Sciatic nerve (tissue), 2 donors: ENCODE measurements at regions not wholly inside any gene's neighbourhood (a gene's known extent, or its start where the extent isn't known, plus 50 kb on each side); places are given as distances from the start of the nearest gene placed in this dataset.

Experiments
- ATAC-seq: fragments of 200-7000 bp; cut with Tn5 transposase; one replicate; pipeline ENCODE4 v1.9.1; 2020; ENCODE audit warnings: mild to moderate bottlenecking, moderate library complexity
- DNase-seq: peaks from one replicate; pipeline ENCODE4 v3.0.0-alpha.2; 2020; ENCODE audit warnings: low spot score
- intact Hi-C: fragments of 100-400 bp; cut with DNase I; formaldehyde crosslinking; loops from one replicate; pipeline ENCODE4 v1.14.2; 2022
- donor health status: DM: no; HTN: no; CAD: no.
- donor health status: DM: no; HTN: no; CAD: no.

- DNase-seq (no peak), ATAC-seq (no peak)
- intact Hi-C loops, result loop anchor here (5.0 kb wide), 1 partner anchor 1108 kb away; no protein-coding TSS in a partner anchor
These were observed 554.6 kb upstream of the TNP1 start for GRCh38 chr2:217414429-217414828.

GRCh38 chr2:217413193-217413592, 553.3 kb upstream of the TNP1 start:
- ATAC-seq, result peak; percentile 83
- intact Hi-C loops, result loop anchor here (5.0 kb wide), 1 partner anchor 1109 kb away; no protein-coding TSS in a partner anchor
- DNase-seq, result no peak

DNA sequence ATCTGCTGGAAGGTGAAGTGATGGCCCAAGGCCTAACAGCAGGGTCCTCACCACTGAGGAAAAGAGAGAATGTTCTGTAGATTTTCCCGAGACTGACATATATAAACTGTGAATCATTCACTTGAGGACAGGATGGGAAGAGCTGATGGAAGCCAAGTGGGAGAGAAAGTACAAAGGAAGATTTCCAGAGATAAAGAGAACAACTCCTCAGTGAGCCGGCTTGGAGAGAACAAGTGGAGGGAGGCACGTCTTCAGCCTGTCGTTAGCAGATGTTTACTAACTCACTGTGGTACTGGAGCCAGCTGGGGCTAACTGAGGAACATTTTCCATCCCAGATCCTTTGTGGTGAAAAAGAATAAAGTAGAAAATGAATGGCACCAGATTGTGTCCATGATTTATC, 552.9 kb upstream of the TNP1 start:
- intact Hi-C loops, result loop anchor here (5.0 kb wide), 1 partner anchor 1110 kb away; no protein-coding TSS in a partner anchor
- no peak for DNase-seq
- peak; percentile 62 for ATAC-seq

GRCh38 chr2:217412277-217412676, 552.4 kb upstream of the TNP1 start:
- intact Hi-C loops, result loop anchor here (5.0 kb wide), 1 partner anchor 1110 kb away; no protein-coding TSS in a partner anchor
- DNase-seq, result no peak
- no peak for ATAC-seq

DNA sequence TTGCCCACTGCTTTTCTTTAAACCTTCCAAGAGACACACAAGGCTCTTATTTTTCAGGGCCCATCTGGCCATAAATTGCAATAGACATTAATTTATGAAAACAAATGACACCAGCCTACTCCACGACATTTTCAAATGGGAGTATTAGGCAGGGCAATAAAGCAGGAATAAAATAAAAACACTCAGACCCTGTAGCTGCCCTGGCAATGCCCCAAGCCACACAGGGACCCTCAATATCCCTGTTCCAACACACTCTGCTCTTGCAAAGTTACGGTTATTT, 550.8 kb upstream of the TNP1 start:
- ATAC-seq (no peak), DNase-seq (no peak)
- intact Hi-C loops, result loop anchor here (5.0 kb wide), 1 partner anchor 1112 kb away; no protein-coding TSS in a partner anchor

- DNase-seq (peak; percentile 69), ATAC-seq (peak; percentile 87)
- intact Hi-C loops, result loop anchor here (5.0 kb wide), 1 partner anchor 1112 kb away; no protein-coding TSS in a partner anchor
These were observed 550.3 kb upstream of the TNP1 start for GRCh38 chr2:217409949-217410680.

DNA sequence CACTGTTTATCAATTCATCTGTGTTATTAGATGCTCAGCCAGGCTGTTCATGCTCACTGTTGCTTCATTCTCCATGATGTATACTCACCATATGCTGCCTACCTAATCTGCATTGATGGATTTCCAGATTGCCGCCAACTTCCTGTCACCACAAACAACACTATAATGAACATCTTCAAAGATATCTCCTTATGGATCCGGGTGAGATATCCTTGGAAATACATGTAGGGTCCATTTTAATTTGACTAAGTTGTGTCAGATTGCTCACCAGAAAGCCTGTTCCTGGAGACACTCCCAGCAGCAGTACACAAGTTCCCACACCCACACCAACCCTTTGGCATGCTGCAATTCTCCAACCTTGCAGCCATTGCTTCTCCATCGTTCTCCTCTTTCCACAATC, 547.5 kb upstream of the TNP1 start:
- no peak for ATAC-seq
- no peak for DNase-seq
- intact Hi-C loops, result no loop called here

GRCh38 chr2:217404236-217404760, 544.4 kb upstream of the TNP1 start:
- DNase-seq (no peak), ATAC-seq (no peak)
- intact Hi-C loops, result no loop called here

DNA sequence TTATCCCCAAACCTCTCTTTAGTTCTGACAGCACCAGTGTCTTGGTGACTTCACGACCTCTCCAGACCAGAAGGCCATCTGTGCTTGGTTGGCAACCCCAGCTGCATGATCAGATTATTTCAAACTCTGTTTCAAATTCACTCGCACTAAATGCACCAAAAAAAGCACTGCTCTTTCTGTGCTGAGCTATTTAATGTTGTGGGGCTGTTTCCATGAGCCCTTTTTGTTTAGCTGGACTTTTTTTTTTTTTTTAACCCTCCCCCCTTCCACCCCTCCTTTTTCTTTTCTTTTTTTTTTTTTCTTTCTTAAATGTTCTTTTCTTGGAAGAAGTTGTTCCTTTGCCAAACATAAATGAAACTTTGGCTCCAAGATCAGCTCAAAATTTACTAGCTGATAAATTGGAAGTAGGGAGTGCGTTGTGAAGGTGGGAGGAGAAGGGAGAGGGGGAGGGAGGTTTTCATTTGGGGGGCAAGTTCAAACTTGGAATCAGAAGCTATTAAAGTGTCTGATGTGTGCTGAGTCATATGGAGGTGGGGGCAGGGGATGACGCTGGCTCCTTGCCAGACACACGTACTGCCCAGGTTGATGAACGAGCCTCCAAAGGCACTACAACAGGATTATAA, 543.0 kb upstream of the TNP1 start:
- ATAC-seq, result peak; percentile 70
- intact Hi-C loops, result no loop called here
- DNase-seq, result peak; percentile 65

- no peak for ATAC-seq
- intact Hi-C loops, result no loop called here
- no peak for DNase-seq
These were observed 542.3 kb upstream of the TNP1 start for GRCh38 chr2:217402144-217402543.

- ATAC-seq (no peak), DNase-seq (no peak)
- intact Hi-C loops, result no loop called here
These were observed 539.4 kb upstream of the TNP1 start for GRCh38 chr2:217399291-217399690.

GRCh38 chr2:217398860-217399259, 539.0 kb upstream of the TNP1 start:
- DNase-seq (no peak), ATAC-seq (no peak)
- intact Hi-C loops, result no loop called here

DNA sequence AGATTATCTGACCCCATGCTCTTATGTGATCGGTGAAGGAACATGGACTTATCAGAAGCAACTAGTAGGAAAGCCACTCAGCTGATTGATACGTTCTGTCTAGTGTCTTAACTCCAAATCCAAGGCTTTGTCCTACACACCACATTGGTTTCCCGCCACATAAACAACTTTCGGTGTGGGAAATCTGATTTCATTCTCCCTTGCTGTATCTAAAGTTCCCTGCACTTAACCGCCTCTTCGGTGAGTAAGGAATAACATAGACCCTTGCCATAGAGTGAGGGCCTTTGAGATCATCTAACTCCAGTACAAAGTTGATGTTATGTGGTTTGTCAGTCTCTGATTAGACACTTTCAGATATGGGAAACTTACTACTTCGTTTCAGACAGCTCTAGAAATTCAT, 538.2 kb upstream of the TNP1 start:
- intact Hi-C loops, result no loop called here
- ATAC-seq, result no peak
- DNase-seq, result no peak

- DNase-seq, result no peak
- ATAC-seq, result no peak
- intact Hi-C loops, result no loop called here
These were observed 536.7 kb upstream of the TNP1 start for GRCh38 chr2:217396586-217396985.

- DNase-seq, result no peak
- intact Hi-C loops, result no loop called here
- no peak for ATAC-seq
These were observed 536.3 kb upstream of the TNP1 start for GRCh38 chr2:217396165-217396564.

DNA sequence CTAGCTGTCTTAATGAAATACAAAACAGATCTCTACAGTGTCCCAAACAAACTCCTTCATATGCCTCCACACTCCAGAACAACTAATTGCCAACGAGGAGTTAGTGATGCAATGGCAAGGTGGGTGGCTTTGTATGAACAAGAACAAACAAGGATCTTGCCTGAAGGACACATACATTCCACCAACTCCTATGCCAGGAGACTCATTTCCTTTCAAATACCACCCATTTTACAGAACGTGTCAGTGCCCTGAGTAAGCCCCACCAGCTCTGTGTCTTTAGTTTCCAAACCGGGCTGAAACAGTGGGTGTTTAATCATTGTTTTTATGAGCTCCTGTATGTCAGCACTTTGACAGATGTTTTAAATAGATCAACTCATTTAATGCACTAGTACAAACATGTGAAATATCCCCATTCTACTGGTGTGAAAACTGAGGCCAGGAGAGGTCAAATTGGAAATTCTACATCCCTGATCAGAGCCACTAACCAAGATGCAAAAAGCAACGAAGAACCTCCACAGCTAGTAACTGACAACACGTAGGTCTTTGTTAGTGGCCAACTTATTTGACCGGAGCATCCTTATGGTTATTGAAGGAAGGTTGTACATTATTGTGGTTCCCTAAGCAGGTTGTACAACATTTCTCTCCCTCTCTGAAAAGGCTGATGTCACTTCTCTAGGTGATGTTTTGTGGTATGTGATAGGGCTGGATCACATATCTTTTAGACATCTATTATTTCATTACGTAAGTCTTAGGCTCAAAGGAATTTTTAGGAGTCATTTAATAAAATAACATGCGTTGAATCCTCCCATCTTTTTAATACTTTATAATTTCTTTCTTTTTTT, 534.9 kb upstream of the TNP1 start:
- ATAC-seq (peak; percentile 3), DNase-seq (no peak)
- intact Hi-C loops, result no loop called here

GRCh38 chr2:217393585-217394032, 533.7 kb upstream of the TNP1 start:
- ATAC-seq, result peak; percentile 96
- intact Hi-C loops, result no loop called here
- DNase-seq, result peak; percentile 83

GRCh38 chr2:217392930-217393584, 533.2 kb upstream of the TNP1 start:
- intact Hi-C loops, result no loop called here
- no peak for DNase-seq
- ATAC-seq, result peak; percentile 75

DNA sequence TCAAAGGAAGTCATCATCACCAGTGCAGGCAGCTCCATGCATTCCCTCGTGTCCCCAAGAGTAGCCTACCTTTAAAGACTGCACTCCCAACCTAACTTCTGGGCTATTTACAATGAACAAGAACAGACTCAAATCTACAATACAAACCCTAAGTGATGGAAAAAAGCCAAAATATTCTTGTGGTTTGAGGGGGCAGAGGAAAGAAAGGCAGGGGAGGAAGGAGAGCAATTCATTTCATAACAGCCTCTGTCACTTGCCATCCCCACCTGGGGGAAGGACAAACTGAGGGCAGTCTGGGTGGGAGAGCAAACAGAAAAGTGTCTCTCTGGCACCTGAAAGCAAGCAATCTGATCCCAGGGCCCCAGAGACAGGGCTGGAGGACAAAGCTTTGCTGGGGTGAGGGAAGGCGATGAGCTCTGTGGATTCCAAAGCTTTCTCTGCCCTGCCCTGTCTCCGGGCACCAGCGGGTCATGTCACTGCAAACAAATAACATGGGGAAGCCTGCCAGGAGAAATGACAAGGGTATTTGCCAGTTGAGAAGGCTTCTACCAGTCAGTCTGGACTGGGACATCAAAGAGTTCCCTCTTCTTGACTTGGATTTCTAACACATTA, 528.0 kb upstream of the TNP1 start:
- intact Hi-C loops, result no loop called here
- no peak for ATAC-seq

More for the DNA sequence above, 528.0 kb upstream of the TNP1 start:
- no peak for DNase-seq
